Inferior parietal cortex (tissue), 1 donor: ENCODE measurements at regions not wholly inside any gene's neighbourhood (a gene's known extent, or its start where the extent isn't known, plus 50 kb on each side); places are given as distances from the start of the nearest gene placed in this dataset.
A peak's percentile ranks its signal among the peaks of the same experiment; 100 is the strongest.

Experiments used
- DNase-seq: peaks from one replicate; pipeline ENCODE4 v3.0.0-alpha.2; 2016; ENCODE audit errors: extremely low spot score

DNA sequence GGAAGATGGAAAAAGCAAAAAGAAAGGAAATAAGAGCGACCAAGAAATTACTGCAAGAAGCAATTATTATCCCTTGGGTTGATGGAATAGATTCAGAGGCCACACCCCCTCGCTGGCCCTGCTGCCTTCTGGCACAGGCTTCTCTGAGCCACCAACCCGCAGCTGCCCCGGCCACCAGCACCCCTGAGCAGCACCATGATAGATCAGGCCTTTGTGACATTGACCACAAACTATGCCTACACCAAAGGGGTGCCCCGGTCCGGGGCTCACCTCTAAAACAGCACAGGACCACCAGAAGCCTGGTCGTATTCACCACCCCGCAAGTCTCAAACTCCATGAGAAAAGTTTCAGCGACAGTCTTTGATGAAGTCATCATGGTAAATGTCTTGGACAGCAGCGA lies 1059.3 kb downstream of the SLITRK1 start:
- DNase-seq: no peak

DNA sequence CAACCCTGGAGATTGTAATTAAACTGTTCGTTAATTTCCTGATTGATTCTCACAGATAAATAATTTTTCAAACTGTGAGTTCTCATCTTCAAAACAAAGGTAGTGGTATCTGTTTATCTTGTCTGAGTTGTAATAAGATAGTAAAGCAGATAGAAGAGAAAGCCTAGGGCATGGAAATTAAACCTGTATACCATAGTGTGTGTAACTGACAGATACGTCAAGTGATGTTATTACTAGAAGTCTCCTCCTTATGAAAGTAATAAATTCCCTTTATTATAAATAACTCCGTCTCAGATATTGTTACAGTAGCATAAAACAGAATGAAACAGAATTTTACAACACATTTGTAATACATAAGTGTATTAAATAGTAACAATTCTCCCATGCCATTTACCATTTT lies 1065.1 kb downstream of the SLITRK1 start:
- DNase-seq: no peak

DNA sequence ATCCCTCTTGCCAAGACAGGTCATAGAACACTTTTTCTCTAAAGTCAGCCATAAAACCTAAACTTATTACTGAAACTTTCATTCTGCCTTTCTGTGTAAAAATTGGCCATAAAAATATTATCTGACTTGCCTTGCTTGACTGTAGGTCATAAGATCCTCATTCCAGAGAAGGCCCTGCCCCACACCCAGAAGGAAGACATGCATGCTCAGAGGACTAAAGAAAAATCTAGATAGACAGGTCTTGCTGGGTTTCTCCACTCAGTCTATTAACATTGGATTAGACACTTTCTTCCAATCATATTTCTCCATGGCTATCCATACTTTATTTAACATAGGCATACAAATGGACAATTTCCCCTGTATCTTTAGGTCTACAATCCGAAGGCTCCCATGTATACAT lies 1066.5 kb downstream of the SLITRK1 start:
- no peak for DNase-seq

DNA sequence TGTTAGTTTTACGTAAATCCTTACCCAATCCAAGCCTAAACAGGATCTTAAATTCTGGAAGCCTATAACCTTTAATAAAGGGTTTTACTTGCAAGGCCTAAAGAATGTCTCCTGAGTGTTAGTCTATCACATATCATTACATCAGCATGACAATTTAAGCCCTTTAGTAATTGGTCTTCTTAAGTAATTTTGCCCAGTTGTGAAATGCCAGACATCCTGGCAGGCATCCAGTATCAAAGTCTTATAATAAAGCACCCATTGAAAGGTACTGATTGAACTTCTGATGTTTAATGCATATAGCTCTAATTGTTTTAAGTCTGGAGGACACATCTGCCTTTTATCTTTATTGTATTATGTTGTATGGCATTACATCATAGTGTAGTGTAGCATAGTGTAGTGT lies 1078.9 kb downstream of the SLITRK1 start:
- no peak for DNase-seq

DNA sequence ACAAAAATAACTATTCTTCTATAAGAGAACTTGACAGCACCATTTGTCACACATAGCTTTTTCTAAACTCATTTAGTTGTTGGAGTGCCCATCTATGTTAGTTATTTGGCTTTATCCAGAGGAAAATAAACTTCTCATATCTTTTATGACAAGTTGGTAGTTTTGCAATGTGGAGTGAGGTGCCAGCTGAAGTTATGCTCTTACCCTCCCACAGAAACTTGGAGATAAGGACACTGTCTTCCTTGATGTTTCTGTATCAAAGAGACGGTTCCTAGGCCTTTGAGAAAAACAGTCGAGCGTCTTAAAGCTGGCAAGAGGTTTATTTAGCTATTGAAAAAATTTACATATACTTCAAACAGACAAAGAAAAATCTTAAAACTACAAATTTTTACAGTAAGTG lies 1079.7 kb downstream of the SLITRK1 start:
- no peak for DNase-seq

DNA sequence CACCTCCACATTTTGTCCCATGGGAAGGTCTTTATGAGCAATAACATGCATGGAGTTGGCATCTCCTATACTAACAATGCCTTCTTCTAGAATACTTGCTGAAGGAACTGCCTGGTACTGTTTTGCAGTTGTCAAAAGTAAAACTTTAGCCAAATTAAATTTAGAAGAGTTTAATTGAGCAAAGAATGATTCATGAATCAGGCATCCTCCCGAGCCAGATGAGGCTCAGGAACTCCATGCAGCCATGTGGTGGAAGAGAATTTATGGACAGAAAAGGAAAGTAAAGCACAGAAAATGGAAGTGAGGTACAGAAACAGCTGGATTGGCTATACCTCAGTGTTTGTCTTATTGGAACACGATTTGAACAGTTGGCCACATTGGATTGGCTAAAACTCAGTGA lies 1081.9 kb downstream of the SLITRK1 start:
- DNase-seq: no peak

DNA sequence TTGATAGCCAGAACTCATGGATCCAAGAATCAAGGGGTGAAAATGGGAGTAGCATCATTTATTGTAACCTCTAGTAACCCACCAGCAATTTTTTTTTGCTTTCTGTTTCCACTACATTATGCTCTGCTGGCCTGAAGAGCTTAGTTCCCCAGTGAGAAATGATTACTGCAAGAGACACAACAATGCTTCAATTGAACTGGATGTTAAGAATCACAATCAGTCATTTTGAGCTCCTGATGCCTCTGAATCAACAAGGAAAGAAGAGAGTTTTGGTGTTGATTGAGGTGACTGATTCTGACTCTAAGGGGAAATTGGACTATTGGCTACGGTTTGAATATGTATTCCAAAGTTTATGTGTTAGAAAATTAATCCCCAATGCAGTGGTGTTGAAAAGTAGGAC lies 1084.4 kb downstream of the SLITRK1 start:
- DNase-seq: peak; percentile 24

DNA sequence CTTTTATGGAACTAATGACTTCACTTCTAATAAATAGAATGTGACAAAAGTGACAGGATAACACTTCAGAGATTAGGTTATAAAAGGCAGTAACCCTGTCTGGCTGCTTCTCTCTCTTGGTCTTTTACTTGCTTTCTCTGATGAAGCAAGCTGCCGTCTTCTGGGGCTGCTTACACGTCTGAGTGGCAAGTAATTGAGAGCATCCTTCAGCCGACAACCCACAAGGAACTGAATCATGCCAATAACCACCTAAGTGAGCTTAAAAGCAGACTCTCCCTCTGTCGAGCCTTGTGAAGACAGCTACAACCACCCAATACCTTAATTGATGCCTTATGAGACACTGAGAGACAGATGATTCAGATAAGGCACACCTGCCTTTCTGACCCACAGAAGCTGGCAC lies 1091.2 kb downstream of the SLITRK1 start:
- no peak for DNase-seq

DNA sequence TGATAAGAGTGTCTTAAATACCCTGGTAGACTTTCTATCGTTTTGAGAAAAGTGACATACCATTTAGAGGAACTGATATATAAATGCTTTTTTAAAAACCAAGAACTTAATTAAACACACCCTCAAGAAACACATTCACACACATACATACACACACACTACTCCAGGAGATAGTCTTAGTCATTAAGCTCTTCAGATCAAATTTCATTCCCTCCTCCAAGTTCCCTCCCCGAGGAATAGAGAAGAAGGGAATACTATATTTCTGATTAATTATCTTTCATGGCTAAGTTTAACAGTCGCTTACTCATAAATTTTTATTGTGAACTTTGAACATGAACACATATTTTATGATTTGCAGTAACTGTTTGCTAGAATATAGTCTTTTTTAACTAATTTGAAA lies 1109.5 kb downstream of the SLITRK1 start:
- DNase-seq: no peak

DNA sequence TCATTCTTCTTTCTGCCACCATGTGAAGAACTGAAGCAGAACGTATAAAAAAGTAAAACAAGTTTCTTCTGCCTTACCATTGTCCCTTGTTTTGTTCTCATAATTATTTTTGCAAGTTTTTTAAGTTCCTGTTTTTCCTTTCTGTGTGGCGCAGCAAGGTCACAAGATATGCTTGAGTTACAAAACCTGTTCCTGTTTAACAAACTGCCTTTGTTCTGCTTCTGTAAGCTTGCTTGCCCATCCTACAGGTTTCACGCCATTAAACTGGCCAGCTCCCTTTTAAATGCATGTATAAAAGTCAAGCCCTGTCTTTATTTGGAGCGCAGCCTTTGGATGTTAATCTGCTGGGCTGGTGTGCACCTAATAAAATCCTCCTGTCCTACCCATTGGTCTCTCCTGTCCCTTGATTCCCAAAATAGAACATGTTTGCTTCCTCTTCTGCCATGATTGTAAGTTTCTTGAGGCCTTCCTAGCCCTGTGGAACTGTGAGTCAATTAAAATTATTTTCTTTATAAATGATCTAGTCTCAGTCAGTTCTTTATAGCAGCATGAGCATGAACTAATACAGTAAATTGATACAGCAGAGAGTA lies 1115.4 kb downstream of the SLITRK1 start:
- no peak for DNase-seq

DNA sequence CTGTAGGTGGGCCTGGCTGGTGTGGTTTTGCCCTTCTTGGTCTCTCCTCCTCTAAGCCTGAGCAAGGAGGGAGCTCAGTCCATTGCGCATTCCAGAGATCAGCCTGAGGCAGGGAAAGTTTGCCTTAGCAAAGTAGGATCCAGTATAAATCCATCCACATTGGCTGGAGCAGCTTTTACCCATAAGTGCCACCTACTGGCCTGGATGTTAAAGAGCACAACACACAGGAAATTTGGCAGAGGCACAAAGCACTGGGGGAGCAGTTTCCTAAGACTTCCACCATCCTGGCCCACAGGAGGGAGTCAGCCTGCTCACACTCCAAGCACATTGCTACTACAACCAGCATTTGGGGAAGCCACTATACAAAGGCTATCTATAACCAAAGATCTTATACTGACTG lies 1124.2 kb downstream of the SLITRK1 start:
- DNase-seq: no peak

DNA sequence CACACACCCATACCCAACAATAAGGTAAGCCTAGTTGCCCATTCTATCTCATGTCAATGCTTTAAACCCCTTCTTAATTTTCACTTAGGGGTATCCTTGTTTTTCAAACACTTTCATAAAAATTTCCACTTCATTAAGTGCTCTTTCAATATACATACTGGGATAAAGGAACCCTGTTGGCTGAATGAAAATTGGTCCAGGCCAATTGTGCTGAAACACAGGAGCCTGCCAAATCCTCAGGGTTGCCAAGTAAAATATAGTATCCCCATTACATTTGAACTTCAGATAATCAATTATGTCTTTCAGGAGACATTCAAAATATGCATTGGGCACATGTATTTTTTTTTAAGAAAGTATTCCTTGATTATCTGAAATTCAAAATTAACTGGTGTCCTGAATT lies 1131.1 kb downstream of the SLITRK1 start:
- no peak for DNase-seq

DNA sequence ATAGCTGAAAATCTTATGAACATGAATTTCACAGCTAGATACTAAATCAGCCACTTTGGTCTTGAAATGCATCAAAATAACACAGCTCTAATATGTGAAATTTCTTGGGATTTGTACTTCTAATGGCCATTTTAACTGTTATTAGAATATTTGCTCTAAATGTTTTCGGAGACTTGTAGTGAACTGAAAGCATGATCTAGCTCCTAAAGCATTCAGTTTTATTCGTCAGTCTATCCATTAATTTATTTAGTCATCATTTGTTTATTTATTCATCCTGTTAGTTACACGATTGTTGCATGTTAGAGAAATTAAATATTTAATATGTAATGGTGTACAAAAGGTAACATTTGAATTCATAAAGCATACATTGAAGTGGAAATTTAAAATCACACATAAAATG lies 1132.7 kb downstream of the SLITRK1 start:
- no peak for DNase-seq

DNA sequence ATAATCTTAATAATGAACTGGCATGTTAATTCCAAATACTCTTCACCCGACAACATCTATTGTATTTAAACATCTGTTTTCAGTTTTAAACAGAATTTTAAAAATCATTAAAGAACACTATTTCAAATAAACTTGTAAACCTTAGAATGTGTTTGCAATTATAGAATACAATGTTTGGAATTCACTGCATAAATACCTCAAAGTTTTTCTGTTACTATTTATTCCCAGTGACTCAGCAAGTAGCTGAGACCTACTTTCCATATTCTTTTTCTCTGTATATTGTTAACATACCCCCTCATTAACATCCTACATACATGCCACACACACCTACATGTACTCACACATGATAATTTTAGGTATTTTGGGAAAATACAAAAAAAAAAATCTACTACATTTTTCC lies 1134.3 kb downstream of the SLITRK1 start:
- DNase-seq: no peak

DNA sequence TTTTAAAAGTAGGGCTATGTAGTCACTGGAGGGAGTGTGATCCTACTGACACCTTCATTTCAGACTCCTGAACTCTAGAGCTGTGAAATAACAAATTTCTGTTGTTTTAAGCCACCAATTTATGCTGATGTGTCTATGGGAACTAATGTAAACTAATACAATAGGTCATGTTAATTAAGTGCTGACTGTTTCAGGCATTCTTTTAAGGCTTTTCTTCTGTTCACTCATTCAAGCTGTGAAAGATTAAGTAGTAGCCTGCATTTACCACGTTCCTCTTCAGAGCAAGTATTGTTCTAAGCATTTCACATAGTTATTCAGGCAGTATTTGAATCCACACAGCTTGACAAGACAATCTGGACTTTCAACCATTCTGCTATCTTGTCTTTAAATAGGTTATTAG lies 1135.0 kb downstream of the SLITRK1 start:
- no peak for DNase-seq

DNA sequence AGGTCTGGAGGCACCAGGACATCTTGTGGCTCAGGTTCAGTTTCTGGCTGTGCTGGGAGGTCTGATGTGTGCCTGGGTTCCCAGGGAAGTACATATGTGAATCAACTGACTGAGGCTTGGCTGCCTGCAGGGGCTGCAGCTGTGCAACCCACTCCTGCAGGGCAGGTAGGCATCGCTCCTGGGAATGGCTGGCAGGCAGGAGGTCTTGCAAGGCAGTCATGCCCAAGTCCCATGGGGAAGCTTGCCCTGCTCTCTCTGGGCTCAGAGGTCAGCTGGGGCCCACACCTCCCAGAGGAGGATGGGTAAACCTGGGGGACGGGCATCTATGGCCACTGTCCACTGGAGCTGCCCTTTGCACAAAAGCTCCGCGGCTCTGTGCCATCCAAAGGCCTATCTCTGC lies 1141.8 kb downstream of the SLITRK1 start:
- no peak for DNase-seq

DNA sequence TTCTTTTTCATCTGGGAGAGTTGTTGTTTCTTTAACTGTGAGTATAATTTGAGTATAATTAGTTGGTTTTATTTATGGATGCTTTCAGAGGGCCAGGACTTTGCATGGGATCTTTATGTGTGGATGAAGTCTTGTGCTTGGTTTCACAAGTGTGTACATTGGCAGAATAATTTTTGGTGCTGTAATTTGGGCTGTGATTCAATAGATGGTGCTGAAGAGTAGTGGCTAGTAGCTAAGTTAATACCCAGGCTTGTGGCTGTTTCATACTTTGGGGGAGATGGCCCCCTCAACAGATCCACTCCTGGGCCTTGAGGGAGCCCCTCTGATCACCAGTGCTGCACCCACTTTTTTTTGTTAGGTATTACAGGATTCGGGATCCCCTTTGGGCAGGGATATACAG lies 1142.4 kb downstream of the SLITRK1 start:
- no peak for DNase-seq

DNA sequence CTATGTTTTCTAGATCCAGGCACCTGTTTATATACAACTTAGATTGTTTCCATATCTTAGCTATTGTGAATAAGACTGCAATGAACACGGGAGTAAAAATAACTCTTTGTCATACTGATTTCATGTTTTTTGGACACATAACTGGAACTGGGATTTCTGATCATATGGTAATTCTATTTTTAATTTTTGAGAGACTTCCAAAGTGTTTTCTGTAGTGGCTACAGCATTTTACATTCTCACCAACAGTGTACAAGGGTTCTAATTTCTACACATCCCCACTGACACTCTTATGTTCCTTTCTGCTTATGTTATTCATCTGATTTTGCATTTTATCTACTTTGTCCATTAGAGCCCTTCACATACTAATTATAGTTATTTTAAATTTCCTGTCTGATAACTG lies 1152.9 kb downstream of the SLITRK1 start:
- DNase-seq: no peak

DNA sequence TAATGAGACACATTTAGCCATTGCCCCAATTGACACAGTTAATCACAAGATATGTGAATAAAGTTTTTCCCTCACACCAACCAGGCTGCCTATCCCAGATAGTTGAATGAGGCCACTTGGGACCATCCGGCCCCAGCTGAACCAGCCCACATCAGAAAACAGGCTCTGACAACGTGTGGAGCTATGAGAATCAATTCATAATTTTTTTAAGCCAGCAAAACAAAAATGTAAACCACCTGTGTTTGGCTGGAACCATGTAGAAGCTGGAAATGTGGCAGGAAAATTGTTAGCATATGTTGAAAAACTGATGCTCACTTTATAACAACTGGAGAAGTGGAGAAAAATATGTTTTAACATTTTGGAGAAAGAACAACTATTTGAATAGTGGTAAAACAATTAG lies 1161.3 kb downstream of the SLITRK1 start:
- DNase-seq: no peak

DNA sequence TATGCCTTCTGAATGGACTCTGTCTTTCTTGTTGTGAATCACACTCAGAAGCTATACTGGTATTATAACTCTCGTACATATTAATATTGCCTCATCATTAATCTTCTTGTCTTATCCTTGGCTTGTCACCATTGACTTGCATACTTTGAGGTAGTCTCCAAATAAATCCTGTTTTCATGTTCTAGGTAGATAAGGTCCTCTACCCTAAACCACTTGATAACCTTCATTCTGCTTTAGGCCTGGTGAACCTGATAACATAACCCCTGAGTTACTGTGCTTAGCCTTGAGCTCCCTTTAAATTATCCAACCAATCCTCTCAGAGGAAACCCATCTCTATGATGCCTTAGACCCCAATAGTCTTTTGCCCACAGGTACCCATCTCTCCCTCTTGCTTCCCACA lies 1162.3 kb downstream of the SLITRK1 start:
- DNase-seq: no peak

DNA sequence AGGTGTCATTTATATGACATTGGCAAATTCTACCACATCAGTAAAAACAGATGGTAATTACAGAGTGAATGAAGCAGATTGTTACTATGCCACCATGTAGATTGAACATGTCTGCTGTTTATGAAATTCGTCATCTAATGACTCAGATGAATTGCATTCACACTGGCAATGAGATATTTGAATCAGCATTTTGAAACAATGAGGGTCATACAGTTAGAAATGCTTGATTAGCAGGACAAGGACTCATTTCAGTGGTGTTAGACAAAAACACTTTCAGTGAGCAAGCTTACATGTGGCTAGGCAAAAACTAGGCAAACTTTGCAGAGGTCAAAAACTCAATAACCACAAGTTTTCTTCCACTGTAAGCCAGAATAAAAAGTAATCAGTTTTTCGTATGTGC lies 1165.0 kb downstream of the SLITRK1 start:
- DNase-seq: peak; percentile 74

DNA sequence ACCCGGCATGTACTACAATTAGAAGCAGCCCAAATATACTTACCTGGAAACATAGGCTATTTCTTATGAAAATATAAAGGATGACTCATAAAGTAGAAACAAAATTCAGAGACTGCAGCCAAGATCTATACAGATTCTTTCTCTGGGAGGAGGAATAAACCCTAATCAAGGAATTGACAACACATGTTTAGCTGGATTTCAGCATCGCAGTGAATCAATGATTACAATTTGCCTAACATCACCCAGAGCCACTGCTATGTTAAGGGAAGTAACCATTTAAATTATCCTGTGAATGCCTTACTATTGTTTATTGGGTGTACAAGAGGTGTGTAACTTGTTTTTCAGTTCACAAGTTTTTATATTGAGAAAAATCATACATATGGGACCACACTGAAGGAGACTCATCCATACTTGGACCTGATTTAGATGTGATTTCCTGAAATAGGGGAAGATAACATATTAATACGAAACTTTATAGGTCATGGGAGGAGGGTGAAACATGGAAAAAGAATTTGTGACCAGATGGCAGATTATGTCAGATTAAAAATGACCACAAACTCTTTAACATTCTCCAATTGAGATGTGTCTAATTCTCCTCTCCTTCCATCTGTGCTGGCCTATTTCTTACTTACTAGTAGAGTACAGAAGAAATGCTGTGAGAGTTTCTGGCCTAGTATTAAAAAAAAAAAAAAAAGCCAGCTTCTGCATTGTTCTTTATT lies 1168.4 kb downstream of the SLITRK1 start:
- no peak for DNase-seq

DNA sequence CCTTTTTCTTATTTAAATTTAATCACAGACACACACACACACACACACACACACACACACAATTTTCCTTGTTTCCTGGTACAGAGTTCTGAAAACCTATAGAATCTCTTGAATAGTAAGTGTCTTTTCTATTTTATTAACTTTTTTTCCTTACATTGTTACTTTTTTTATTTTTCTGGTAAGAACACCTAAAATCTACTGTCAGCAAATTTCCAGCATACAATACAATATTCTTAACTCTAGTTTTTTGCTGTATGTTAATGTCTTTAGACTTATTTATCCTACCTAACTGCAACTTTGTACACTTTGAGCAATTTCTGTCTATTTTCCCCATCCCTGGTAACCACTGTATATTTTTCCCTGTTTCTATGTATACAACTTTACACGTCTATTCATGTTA lies 1179.8 kb downstream of the SLITRK1 start:
- no peak for DNase-seq

DNA sequence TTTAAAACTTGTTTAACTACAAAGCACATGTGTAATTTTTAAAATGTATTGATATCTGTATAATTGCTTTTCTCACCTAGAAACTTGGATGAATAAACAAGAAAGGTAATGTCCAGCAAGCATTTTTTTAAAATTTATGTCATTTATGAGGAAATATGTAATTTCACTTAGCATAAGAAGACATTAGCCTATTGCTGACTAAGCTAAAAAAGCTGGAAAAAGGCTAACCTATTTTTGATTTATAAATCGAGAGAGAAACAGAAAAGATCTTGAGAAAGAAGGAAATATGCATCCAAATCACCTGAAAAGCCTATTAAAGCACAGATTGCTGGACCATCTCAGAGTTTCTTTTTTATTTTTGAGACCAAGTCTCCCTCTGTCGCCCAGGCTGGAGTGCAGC lies 1181.3 kb downstream of the SLITRK1 start:
- DNase-seq: no peak
